BE2C (cell line): ENCODE measurements at regions not wholly inside any gene's neighbourhood (a gene's known extent, or its start where the extent isn't known, plus 50 kb on each side); places are given as distances from the start of the nearest gene placed in this dataset.

Experiments used
- DNase-seq: peaks from one replicate; pipeline ENCODE4 v3.0.0-alpha.2; 2020
- H3K27me3 ChIP-seq: fragments of 250-450 bp; sonication (Bioruptor Pico); 2 replicates; pipeline ENCODE4 v1.5.1; 2020; ENCODE audit warnings: mild to moderate bottlenecking
- H3K36me3 ChIP-seq: fragments of 250-450 bp; sonication (Bioruptor Pico); 2 replicates; pipeline ENCODE4 v1.5.1; 2020; ENCODE audit warnings: mild to moderate bottlenecking
- H3K4me1 ChIP-seq: fragments of 250-450 bp; sonication (Bioruptor Pico); 2 replicates; pipeline ENCODE4 v1.5.1; 2020
- H3K4me3 ChIP-seq: 2 replicates; pipeline ENCODE4 v1.5.1; 2011; ENCODE audit warnings: low read depth, low read length
- H3K9me3 ChIP-seq: fragments of 250-450 bp; sonication (Bioruptor Pico); 2 replicates; pipeline ENCODE4 v1.5.1; 2020
- TF ChIP-seq, protein P1 (sequence below): IDR thresholded peaks from 2 replicates; pipeline ENCODE4 v1.5.1; 2012; ENCODE audit warnings: mild to moderate bottlenecking, low read depth, low read length

DNA sequence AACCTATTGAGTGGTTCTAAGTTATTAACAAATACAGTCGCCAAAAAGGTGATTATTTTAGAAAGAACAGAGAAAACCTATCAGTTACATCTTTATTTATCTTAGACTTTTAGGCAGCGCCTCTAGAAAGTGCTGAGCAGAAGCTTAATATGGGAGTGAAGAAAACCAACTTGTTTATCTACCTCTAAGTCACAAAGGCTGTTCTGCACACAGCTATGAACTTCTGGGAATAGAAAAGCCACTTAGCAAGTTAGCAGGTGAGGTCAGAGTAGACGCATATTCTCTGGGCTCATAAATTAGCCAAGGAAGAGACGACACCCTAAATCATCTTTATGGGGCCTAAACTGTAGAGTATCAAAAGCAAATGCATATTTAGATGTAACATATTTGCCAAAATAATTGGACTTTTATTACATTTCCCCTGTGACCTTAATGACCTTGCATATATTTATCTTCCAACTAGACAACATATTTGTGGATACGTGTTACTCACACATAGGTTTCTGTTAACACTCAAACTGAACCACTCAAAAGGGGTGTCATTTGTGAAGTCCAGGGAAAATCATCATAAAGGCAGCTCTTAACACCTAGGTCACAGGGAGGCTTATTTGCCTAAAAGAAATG is 267.1 kb downstream of the ADGB start:
- no peaks in the 10 kb centered on the region for H3K9me3 ChIP-seq
- H3K27me3 ChIP-seq, result no peaks in the 10 kb centered on the region
- no peak for DNase-seq
- H3K4me3 ChIP-seq, result no peak overlapping the region
- TF ChIP-seq, protein P1, sequence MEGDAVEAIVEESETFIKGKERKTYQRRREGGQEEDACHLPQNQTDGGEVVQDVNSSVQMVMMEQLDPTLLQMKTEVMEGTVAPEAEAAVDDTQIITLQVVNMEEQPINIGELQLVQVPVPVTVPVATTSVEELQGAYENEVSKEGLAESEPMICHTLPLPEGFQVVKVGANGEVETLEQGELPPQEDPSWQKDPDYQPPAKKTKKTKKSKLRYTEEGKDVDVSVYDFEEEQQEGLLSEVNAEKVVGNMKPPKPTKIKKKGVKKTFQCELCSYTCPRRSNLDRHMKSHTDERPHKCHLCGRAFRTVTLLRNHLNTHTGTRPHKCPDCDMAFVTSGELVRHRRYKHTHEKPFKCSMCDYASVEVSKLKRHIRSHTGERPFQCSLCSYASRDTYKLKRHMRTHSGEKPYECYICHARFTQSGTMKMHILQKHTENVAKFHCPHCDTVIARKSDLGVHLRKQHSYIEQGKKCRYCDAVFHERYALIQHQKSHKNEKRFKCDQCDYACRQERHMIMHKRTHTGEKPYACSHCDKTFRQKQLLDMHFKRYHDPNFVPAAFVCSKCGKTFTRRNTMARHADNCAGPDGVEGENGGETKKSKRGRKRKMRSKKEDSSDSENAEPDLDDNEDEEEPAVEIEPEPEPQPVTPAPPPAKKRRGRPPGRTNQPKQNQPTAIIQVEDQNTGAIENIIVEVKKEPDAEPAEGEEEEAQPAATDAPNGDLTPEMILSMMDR, result no peak
- no peaks in the 10 kb centered on the region for H3K36me3 ChIP-seq
- peaks cover 19% of the 10 kb centered on the region for H3K4me1 ChIP-seq

DNA sequence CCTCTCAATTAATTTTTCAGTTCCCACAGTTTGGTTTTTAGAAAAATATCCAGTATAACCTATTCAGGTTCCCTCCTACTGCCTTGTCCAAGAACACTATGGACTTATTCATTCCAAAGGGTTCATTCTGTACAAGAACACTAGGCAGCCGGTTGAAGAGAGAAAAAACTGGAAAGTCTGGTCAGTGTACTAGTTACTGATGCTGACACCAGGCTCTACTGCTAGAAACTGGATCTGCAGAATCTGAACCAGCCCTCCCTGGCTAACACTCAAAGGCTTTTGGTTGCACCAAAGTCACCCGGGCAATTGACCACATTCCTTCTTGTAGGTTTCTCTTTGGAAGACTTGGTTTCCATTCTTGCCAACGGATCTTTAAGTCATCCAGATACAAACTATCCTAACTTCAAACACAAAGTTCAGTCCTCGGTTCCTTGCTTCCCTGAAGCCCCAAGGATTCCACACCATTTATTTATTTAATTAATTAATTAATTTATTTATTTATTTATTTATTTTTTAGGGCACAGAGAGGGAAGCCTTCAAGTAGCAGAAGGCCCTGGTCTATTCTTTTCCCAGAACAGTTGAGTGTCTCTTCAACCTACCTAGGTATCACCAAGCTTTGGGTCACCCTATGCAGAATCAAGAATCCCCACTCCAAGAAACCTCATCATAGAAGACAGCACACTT is 268.1 kb downstream of the ADGB start:
- DNase-seq, result no peak
- no peaks in the 10 kb centered on the region for H3K27me3 ChIP-seq
- peaks cover 29% of the 10 kb centered on the region for H3K4me1 ChIP-seq
- no peaks in the 10 kb centered on the region for H3K36me3 ChIP-seq
- TF ChIP-seq, protein P1, result no peak
- no peak overlapping the region for H3K4me3 ChIP-seq
- H3K9me3 ChIP-seq, result no peaks in the 10 kb centered on the region

DNA sequence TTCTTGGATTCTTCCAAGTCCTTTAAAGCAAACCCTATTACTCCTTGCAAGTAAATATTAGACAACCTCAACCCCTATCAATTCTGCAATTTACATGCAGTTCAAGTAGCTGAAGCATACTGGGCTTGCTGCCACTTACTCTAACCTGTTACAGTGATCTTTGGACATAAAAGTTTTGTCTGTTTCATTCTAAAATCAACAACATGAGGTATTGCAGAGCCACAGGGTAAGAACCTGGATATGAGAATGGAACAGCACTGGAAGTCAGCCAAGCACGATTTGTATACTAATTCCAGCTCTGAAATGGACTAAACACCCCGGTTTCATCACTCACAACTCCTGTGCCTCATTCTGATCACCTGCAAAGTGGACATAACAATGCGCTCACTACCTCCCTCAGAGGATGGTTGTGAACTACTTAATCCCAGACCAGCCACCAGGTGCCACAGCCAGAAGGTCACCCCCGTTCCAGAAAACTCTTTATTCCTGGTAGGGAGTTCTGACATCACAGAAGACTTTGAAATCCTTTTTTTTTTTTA is 270.0 kb downstream of the ADGB start:
- Histone ChIP-seq H3K4me1 (peaks cover 35% of the 10 kb centered on the region), H3K36me3 (no peaks in the 10 kb centered on the region), H3K4me3 (no peak overlapping the region), H3K27me3 (no peaks in the 10 kb centered on the region), H3K9me3 (no peaks in the 10 kb centered on the region)
- TF ChIP-seq, protein P1, result no peak
- no peak for DNase-seq

DNA sequence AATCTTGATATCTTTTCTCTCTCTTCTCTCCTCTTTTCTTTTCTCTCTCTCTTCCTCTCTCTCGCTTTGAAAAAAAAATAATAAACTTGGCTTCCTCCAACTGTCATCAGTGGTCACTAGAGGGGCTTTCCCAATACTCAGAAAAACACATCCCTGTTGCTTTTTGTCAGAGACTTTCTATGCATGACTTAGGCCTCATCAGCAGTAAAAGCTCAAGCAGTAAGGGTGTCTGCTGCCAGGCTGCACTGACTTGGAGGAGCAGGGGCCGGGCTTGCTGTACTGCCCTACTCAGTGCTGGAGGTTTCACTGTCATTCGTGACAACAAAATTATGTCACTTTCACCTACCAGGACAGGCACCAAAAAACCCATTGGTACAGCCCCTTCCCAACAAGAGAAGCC is 272.0 kb downstream of the ADGB start:
- DNase-seq, result no peak

DNA sequence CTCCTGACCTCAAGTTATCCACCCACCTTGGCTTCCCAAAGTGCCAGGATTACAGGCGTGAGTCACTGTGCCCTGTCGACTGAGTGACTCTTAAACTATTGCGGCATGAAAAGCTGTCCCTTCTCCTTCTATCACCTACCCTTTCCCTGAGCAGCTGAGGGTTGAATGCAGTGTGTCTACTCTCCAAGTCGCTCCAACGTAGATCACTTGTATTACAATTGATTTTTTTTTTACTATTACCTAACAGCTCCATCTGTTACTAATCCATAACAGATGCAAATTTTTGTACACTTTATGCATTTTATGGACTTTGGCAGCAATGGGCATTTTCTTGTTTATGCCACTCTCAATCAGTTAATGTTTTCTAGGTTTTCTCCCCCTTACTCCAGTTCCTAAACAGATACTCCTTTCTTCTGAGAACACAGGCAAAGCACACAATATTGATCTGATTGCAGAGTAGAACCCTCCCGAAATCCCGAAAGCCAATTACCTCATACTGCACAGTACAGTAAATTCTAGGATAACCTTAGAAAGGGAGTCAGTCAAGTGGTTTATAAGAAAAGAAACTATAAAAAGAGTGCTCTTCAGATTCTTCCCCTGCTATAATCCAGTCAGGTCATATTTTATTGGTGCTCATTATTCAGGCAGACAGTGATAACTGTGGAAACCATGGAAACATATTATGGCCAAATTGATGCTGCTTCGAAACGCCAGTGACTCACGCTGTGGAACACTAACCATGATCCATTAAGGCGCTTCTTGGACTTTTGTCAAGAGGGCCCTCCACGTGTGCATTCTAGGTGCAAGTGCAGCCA is 273.0 kb downstream of the ADGB start:
- H3K4me1 ChIP-seq, result peaks cover 39% of the 10 kb centered on the region
- TF ChIP-seq, protein P1, result no peak
- H3K4me3 ChIP-seq, result peak overlapping the region; percentile 15
- no peaks in the 10 kb centered on the region for H3K9me3 ChIP-seq
- no peaks in the 10 kb centered on the region for H3K36me3 ChIP-seq
- H3K27me3 ChIP-seq, result no peaks in the 10 kb centered on the region
- DNase-seq, result peak; percentile 79

More for the DNA sequence above, 272.0 kb downstream of the ADGB start:
- Histone ChIP-seq H3K9me3 (no peaks in the 10 kb centered on the region), H3K4me3 (no peak overlapping the region), H3K4me1 (peaks cover 35% of the 10 kb centered on the region), H3K36me3 (no peaks in the 10 kb centered on the region), H3K27me3 (no peaks in the 10 kb centered on the region)
- TF ChIP-seq, protein P1, result no peak
